Naive thymus-derived CD4-positive, alpha-beta T cell (primary cell): ENCODE measurements at regions not wholly inside any gene's neighbourhood (a gene's known extent, or its start where the extent isn't known, plus 50 kb on each side); places are given as distances from the start of the nearest gene placed in this dataset.

Experiments
- ATAC-seq: fragments of 150-1000 bp; cut with Tn5 transposase; 2 replicates; pipeline ENCODE4 v1.10.0; 2021; ENCODE audit warnings: mild to moderate bottlenecking, moderate library complexity
- CTCF ChIA-PET: fragments of 350-600 bp; sonication (Branson Sonifier 250); formaldehyde crosslinking; loops from one replicate; lab custom pipeline; 2021; ENCODE audit warnings: antibody characterized with exemption; lab: Charles Lee
- POLR2A ChIA-PET: fragments of 350-600 bp; sonication (Branson Sonifier 250); formaldehyde crosslinking; loops from one replicate; lab custom pipeline; 2021; ENCODE audit warnings: antibody characterized with exemption, inconsistent platforms; lab: Charles Lee
- DNase-seq, 9 donors: peaks; one replicate each; pipeline versions ENCODE4 v3.0.0 to v3.0.0-alpha.2; 2020 to 2022; ENCODE audit warnings: mixed read lengths in 1 of 9
- H3K27ac ChIP-seq: one replicate; pipeline ENCODE4 v1.7.0; 2013; ENCODE audit warnings: mild to moderate bottlenecking, low read depth, low read length, moderate library complexity
- H3K27me3 ChIP-seq, 2 donors: one replicate each; pipeline ENCODE4 v1.7.0; 2013; ENCODE audit warnings: low read length in 2 of 2, mild to moderate bottlenecking in 2 of 2, moderate library complexity in 2 of 2; ENCODE audit not compliant: control insufficient read depth in 2 of 2, insufficient read depth in 2 of 2
- H3K36me3 ChIP-seq, 3 experiments: 1 replicate in 2 of 3; 2 replicates in 1 of 3; pipeline ENCODE4 v1.7.0; 2013; ENCODE audit warnings: low read length in 3 of 3, mild to moderate bottlenecking in 3 of 3, moderate library complexity in 1 of 3; ENCODE audit not compliant: insufficient read depth in 3 of 3, control insufficient read depth in 2 of 3
- H3K4me1 ChIP-seq, 2 donors: one replicate each; pipeline ENCODE4 v1.7.0; 2013; ENCODE audit warnings: low read length in 2 of 2, mild to moderate bottlenecking in 2 of 2, moderate library complexity in 1 of 2; ENCODE audit not compliant: control insufficient read depth in 2 of 2, insufficient read depth in 2 of 2
- H3K4me3 ChIP-seq: 2 replicates; pipeline ENCODE4 v1.7.0; 2013; ENCODE audit warnings: mild to moderate bottlenecking, low read length
- H3K9me3 ChIP-seq, 3 experiments: 1 replicate in 2 of 3; 2 replicates in 1 of 3; pipeline ENCODE4 v1.7.0; 2013; ENCODE audit warnings: low read length in 3 of 3; ENCODE audit not compliant: control insufficient read depth in 2 of 3
- H3K27ac Mint-ChIP-seq, 9 donors: one replicate each; pipeline ENCODE4 v1.8.0; 2020 to 2022; ENCODE audit warnings: mixed read lengths in 9 of 9, mild to moderate bottlenecking in 8 of 9, moderate library complexity in 5 of 9, inconsistent platforms in 2 of 9
- H3K27me3 Mint-ChIP-seq, 5 donors: one replicate each; pipeline ENCODE4 v1.8.0; 2021 to 2022; ENCODE audit warnings: mixed read lengths in 5 of 5, mild to moderate bottlenecking in 1 of 5
- H3K36me3 Mint-ChIP-seq, 5 donors: one replicate each; pipeline ENCODE4 v1.8.0; 2020 to 2022; ENCODE audit warnings: mixed read lengths in 5 of 5, mild to moderate bottlenecking in 3 of 5, inconsistent platforms in 1 of 5
- H3K4me1 Mint-ChIP-seq, 7 donors: one replicate each; pipeline ENCODE4 v1.8.0; 2020 to 2022; ENCODE audit warnings: mixed read lengths in 7 of 7, mild to moderate bottlenecking in 3 of 7, inconsistent platforms in 1 of 7
- H3K4me3 Mint-ChIP-seq, 10 donors: one replicate each; pipeline ENCODE4 v1.8.0; 2020 to 2022; ENCODE audit warnings: mild to moderate bottlenecking in 10 of 10, mixed read lengths in 10 of 10, moderate library complexity in 6 of 10, inconsistent platforms in 2 of 10
- H3K9me3 Mint-ChIP-seq, 11 donors: one replicate each; pipeline ENCODE4 v1.8.0; 2020 to 2022; ENCODE audit warnings: mixed read lengths in 11 of 11, mild to moderate bottlenecking in 4 of 11, inconsistent platforms in 1 of 11, moderate library complexity in 1 of 11
- intact Hi-C, 2 donors: fragments of 100-400 bp; cut with micrococcal nuclease; formaldehyde crosslinking; loops; one replicate each; pipeline ENCODE4 v1.15.1; 2023

GRCh38 chr1:214205053-214205452, 75.9 kb upstream of the SMYD2 start:
- POLR2A ChIA-PET = no interaction called here
- Histone ChIP-seq H3K27ac (no peak overlapping the region), H3K27me3 (no peaks in the 10 kb centered on the region), H3K9me3 (no peaks in the 10 kb centered on the region), H3K36me3 (no peaks in the 10 kb centered on the region), H3K4me1 (no peaks in the 10 kb centered on the region), H3K4me3 (no peak overlapping the region)
- no peak for ATAC-seq
- intact Hi-C loops = no loop called here
- DNase-seq = no peak
- no peak overlapping the region for H3K27ac Mint-ChIP-seq
- no peak overlapping the region for H3K4me3 Mint-ChIP-seq
- no peaks in the 10 kb centered on the region for H3K9me3 Mint-ChIP-seq
- no peaks in the 10 kb centered on the region for H3K36me3 Mint-ChIP-seq
- no peaks in the 10 kb centered on the region for H3K4me1 Mint-ChIP-seq
- CTCF ChIA-PET = interaction anchor here (0.6 kb wide), 1 partner anchor 120 kb away, joined by 4 read pairs; no protein-coding TSS in a partner anchor
- H3K27me3 Mint-ChIP-seq = peaks cover 0 to 22% (median 14%) of the 10 kb centered on the region in 5 donors

- no peaks in the 10 kb centered on the region for H3K36me3 Mint-ChIP-seq
- no peaks in the 10 kb centered on the region for H3K4me1 Mint-ChIP-seq
- H3K4me3 Mint-ChIP-seq = no peak overlapping the region
- DNase-seq = no peak
- H3K4me3 ChIP-seq = no peak overlapping the region
- H3K27ac Mint-ChIP-seq = no peak overlapping the region
- H3K27ac ChIP-seq = no peak overlapping the region
- no peak for ATAC-seq
- H3K36me3 ChIP-seq = no peaks in the 10 kb centered on the region
- ChIA-PET POLR2A (no interaction called here), CTCF (no interaction called here)
- H3K4me1 ChIP-seq = no peaks in the 10 kb centered on the region
- H3K9me3 Mint-ChIP-seq = no peaks in the 10 kb centered on the region
- H3K27me3 ChIP-seq = no peaks in the 10 kb centered on the region
- intact Hi-C loops = no loop called here
- no peaks in the 10 kb centered on the region for H3K9me3 ChIP-seq
- peaks cover 4 to 17% (median 5%) of the 10 kb centered on the region in 5 donors for H3K27me3 Mint-ChIP-seq
Measured at GRCh38 chr1:214208460-214208859, 72.5 kb upstream of the SMYD2 start.

- Mint-ChIP-seq H3K4me1 (peaks cover 0 to 6% (median 4%) of the 10 kb centered on the region in 7 donors), H3K4me3 (no peak overlapping the region), H3K9me3 (no peaks in the 10 kb centered on the region), H3K27ac (no peak overlapping the region), H3K36me3 (no peaks in the 10 kb centered on the region), H3K27me3 (peaks cover 3 to 20% (median 4%) of the 10 kb centered on the region in 5 donors)
- Histone ChIP-seq H3K4me1 (no peaks in the 10 kb centered on the region), H3K36me3 (no peaks in the 10 kb centered on the region), H3K27me3 (no peaks in the 10 kb centered on the region), H3K27ac (no peak overlapping the region), H3K4me3 (no peak overlapping the region), H3K9me3 (no peaks in the 10 kb centered on the region)
- ChIA-PET CTCF (interaction anchor here (1.2 to 1.4 kb wide), 2 partner anchors 52 to 124 kb away, joined by 3 to 6 read pairs; no protein-coding TSS in a partner anchor), POLR2A (no interaction called here)
- ATAC-seq (no peak), DNase-seq (no peak)
- intact Hi-C loops = no loop called here
Measured at GRCh38 chr1:214209260-214209808, 71.6 kb upstream of the SMYD2 start.

- Histone ChIP-seq H3K27ac (no peak overlapping the region), H3K9me3 (no peaks in the 10 kb centered on the region), H3K4me3 (no peak overlapping the region), H3K36me3 (no peaks in the 10 kb centered on the region), H3K4me1 (no peaks in the 10 kb centered on the region), H3K27me3 (no peaks in the 10 kb centered on the region)
- ChIA-PET CTCF (interaction anchor here (1.3 to 3.6 kb wide), 2 partner anchors 10 to 115 kb away, joined by 3 to 39 read pairs; no protein-coding TSS in a partner anchor), POLR2A (no interaction called here)
- Mint-ChIP-seq H3K9me3 (no peaks in the 10 kb centered on the region), H3K27ac (no peak overlapping the region), H3K4me1 (peaks cover 0 to 10% (median 5%) of the 10 kb centered on the region in 7 donors), H3K4me3 (no peak overlapping the region), H3K36me3 (no peaks in the 10 kb centered on the region), H3K27me3 (peaks cover 7 to 38% (median 13%) of the 10 kb centered on the region in 5 donors)
- ATAC-seq (no peak), DNase-seq (no peak)
- intact Hi-C loops = loop anchor here (1.0 to 5.0 kb wide), 3 partner anchors 44 to 414 kb away; no protein-coding TSS in a partner anchor
Measured at GRCh38 chr1:214213136-214213535, 67.8 kb upstream of the SMYD2 start.

GRCh38 chr1:214214851-214215250, 66.1 kb upstream of the SMYD2 start:
- POLR2A ChIA-PET = no interaction called here
- DNase-seq (no peak), ATAC-seq (no peak)
- Histone ChIP-seq H3K4me1 (no peaks in the 10 kb centered on the region), H3K9me3 (no peaks in the 10 kb centered on the region), H3K27me3 (no peaks in the 10 kb centered on the region), H3K36me3 (no peaks in the 10 kb centered on the region), H3K27ac (no peak overlapping the region), H3K4me3 (no peak overlapping the region)
- Mint-ChIP-seq H3K27ac (peak overlapping the region in 1 of 9 donors; percentile 9), H3K27me3 (peaks cover 14 to 49% (median 20%) of the 10 kb centered on the region in 5 donors), H3K4me3 (no peak overlapping the region), H3K36me3 (no peaks in the 10 kb centered on the region), H3K4me1 (peaks cover 0 to 10% (median 5%) of the 10 kb centered on the region in 7 donors), H3K9me3 (no peaks in the 10 kb centered on the region)
- intact Hi-C loops = loop anchor here (1.0 to 5.0 kb wide), 7 partner anchors 46 to 1311 kb away; no protein-coding TSS in a partner anchor
- CTCF ChIA-PET = interaction anchor here (0.6 to 3.6 kb wide), 8 partner anchors 47 to 1867 kb away, joined by 3 to 39 read pairs (median 4); no protein-coding TSS in a partner anchor

- intact Hi-C loops = loop anchor here in 1 of 2 donors (2.0 kb wide), 1 partner anchor 413 kb away; no protein-coding TSS in a partner anchor
- POLR2A ChIA-PET = no interaction called here
- ATAC-seq (no peak), DNase-seq (no peak)
- Mint-ChIP-seq H3K36me3 (no peaks in the 10 kb centered on the region), H3K9me3 (no peaks in the 10 kb centered on the region), H3K4me3 (no peak overlapping the region), H3K4me1 (peaks cover 0 to 10% (median 5%) of the 10 kb centered on the region in 7 donors), H3K27ac (no peak overlapping the region), H3K27me3 (peaks cover 16 to 53% (median 25%) of the 10 kb centered on the region in 5 donors)
- no peak overlapping the region for H3K4me3 ChIP-seq
- CTCF ChIA-PET = interaction anchor here (3.6 kb wide), 1 partner anchor 113 kb away, joined by 39 read pairs; no protein-coding TSS in a partner anchor
- H3K9me3 ChIP-seq = no peaks in the 10 kb centered on the region
- no peaks in the 10 kb centered on the region for H3K36me3 ChIP-seq
- no peaks in the 10 kb centered on the region for H3K27me3 ChIP-seq
- H3K4me1 ChIP-seq = no peaks in the 10 kb centered on the region
- H3K27ac ChIP-seq = no peak overlapping the region
Measured at GRCh38 chr1:214215583-214215982, 65.4 kb upstream of the SMYD2 start.
